ENCODE measurements at regions not wholly inside any gene's neighbourhood (a gene's known extent, or its start where the extent isn't known, plus 50 kb on each side); places are given as distances from the start of the nearest gene placed in this dataset.

DNA sequence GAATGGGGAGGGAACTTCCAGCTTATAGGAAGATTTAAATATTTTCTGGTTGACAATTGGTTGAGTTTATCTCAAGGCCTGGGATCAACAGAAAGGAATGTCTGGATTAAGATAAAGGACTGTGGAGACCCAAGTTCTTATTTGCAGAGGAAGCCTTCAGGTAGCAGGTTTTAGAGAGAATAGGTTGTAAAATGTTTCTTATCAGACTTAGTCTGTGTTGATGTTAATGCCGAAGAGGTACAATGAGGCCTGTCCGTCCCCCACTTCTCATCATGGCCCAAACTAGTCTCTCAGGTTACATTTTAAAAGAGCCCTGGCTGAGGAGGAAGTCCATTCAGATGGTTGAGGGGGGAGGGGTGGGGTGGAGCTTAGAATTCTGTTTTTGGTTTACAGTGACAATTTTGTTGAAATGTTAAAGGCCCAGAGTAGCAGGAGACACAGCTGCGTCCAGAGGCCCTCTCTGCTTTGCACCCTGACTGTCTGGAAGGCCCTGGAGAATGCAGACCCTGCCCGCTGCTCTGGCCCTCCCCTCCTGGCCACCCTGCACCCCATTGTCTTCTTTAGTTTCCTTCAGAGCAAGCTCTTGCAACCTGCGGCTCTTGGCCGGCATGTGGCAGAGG, 672.5 kb upstream of the TMEM132C start (continued):
- TF ChIP-seq, protein P1, sequence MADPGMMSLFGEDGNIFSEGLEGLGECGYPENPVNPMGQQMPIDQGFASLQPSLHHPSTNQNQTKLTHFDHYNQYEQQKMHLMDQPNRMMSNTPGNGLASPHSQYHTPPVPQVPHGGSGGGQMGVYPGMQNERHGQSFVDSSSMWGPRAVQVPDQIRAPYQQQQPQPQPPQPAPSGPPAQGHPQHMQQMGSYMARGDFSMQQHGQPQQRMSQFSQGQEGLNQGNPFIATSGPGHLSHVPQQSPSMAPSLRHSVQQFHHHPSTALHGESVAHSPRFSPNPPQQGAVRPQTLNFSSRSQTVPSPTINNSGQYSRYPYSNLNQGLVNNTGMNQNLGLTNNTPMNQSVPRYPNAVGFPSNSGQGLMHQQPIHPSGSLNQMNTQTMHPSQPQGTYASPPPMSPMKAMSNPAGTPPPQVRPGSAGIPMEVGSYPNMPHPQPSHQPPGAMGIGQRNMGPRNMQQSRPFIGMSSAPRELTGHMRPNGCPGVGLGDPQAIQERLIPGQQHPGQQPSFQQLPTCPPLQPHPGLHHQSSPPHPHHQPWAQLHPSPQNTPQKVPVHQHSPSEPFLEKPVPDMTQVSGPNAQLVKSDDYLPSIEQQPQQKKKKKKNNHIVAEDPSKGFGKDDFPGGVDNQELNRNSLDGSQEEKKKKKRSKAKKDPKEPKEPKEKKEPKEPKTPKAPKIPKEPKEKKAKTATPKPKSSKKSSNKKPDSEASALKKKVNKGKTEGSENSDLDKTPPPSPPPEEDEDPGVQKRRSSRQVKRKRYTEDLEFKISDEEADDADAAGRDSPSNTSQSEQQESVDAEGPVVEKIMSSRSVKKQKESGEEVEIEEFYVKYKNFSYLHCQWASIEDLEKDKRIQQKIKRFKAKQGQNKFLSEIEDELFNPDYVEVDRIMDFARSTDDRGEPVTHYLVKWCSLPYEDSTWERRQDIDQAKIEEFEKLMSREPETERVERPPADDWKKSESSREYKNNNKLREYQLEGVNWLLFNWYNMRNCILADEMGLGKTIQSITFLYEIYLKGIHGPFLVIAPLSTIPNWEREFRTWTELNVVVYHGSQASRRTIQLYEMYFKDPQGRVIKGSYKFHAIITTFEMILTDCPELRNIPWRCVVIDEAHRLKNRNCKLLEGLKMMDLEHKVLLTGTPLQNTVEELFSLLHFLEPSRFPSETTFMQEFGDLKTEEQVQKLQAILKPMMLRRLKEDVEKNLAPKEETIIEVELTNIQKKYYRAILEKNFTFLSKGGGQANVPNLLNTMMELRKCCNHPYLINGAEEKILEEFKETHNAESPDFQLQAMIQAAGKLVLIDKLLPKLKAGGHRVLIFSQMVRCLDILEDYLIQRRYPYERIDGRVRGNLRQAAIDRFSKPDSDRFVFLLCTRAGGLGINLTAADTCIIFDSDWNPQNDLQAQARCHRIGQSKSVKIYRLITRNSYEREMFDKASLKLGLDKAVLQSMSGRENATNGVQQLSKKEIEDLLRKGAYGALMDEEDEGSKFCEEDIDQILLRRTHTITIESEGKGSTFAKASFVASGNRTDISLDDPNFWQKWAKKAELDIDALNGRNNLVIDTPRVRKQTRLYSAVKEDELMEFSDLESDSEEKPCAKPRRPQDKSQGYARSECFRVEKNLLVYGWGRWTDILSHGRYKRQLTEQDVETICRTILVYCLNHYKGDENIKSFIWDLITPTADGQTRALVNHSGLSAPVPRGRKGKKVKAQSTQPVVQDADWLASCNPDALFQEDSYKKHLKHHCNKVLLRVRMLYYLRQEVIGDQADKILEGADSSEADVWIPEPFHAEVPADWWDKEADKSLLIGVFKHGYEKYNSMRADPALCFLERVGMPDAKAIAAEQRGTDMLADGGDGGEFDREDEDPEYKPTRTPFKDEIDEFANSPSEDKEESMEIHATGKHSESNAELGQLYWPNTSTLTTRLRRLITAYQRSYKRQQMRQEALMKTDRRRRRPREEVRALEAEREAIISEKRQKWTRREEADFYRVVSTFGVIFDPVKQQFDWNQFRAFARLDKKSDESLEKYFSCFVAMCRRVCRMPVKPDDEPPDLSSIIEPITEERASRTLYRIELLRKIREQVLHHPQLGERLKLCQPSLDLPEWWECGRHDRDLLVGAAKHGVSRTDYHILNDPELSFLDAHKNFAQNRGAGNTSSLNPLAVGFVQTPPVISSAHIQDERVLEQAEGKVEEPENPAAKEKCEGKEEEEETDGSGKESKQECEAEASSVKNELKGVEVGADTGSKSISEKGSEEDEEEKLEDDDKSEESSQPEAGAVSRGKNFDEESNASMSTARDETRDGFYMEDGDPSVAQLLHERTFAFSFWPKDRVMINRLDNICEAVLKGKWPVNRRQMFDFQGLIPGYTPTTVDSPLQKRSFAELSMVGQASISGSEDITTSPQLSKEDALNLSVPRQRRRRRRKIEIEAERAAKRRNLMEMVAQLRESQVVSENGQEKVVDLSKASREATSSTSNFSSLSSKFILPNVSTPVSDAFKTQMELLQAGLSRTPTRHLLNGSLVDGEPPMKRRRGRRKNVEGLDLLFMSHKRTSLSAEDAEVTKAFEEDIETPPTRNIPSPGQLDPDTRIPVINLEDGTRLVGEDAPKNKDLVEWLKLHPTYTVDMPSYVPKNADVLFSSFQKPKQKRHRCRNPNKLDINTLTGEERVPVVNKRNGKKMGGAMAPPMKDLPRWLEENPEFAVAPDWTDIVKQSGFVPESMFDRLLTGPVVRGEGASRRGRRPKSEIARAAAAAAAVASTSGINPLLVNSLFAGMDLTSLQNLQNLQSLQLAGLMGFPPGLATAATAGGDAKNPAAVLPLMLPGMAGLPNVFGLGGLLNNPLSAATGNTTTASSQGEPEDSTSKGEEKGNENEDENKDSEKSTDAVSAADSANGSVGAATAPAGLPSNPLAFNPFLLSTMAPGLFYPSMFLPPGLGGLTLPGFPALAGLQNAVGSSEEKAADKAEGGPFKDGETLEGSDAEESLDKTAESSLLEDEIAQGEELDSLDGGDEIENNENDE (IDR thresholded peaks at IDR 0.05; ENCODE audit: insufficient replicate concordance, low read length), result no peak
- no peak for TF ChIP-seq POU5F1 (IDR thresholded peaks at IDR 0.05; ENCODE audit: low read depth, low read length)
- TF ChIP-seq KDM1A (IDR thresholded peaks at IDR 0.05; ENCODE audit: borderline replicate concordance, low read length), result no peak
- no peak for TF ChIP-seq BACH1 (IDR thresholded peaks at IDR 0.05; ENCODE audit: low read length)
- TF ChIP-seq SP2 (IDR thresholded peaks at IDR 0.05; ENCODE audit: low read length), result no peak
- no peak for TF ChIP-seq CBX8 (IDR thresholded peaks at IDR 0.05; ENCODE audit: borderline replicate concordance, low read depth, low read length)
- TF ChIP-seq SIX5 (IDR thresholded peaks at IDR 0.05; ENCODE audit: low read depth, low read length), result no peak
- TF ChIP-seq, protein P2, sequence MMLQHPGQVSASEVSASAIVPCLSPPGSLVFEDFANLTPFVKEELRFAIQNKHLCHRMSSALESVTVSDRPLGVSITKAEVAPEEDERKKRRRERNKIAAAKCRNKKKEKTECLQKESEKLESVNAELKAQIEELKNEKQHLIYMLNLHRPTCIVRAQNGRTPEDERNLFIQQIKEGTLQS (IDR thresholded peaks at IDR 0.05; ENCODE audit: insufficient read depth, low read depth, low read length), result no peak
- TF ChIP-seq, protein P3, sequence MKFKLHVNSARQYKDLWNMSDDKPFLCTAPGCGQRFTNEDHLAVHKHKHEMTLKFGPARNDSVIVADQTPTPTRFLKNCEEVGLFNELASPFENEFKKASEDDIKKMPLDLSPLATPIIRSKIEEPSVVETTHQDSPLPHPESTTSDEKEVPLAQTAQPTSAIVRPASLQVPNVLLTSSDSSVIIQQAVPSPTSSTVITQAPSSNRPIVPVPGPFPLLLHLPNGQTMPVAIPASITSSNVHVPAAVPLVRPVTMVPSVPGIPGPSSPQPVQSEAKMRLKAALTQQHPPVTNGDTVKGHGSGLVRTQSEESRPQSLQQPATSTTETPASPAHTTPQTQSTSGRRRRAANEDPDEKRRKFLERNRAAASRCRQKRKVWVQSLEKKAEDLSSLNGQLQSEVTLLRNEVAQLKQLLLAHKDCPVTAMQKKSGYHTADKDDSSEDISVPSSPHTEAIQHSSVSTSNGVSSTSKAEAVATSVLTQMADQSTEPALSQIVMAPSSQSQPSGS (IDR thresholded peaks at IDR 0.05; ENCODE audit: low read length), result no peak
